ENCODE measurements at regions not wholly inside any gene's neighbourhood (a gene's known extent, or its start where the extent isn't known, plus 50 kb on each side); places are given as distances from the start of the nearest gene placed in this dataset.

- no peak for TF ChIP-seq CTCF (IDR thresholded peaks at IDR 0.05)
- no peak overlapping the region for H3K4me3 ChIP-seq
- H3K27ac ChIP-seq, result no peak overlapping the region
- DNase-seq (ENCODE audit: low spot score), result no peak
Observed at GRCh38 chr11:104570078-104570701, 328.1 kb downstream of the CASP12 start.

GRCh38 chr11:104565583-104565961, 332.7 kb downstream of the CASP12 start:
- Histone ChIP-seq H3K27ac (no peak overlapping the region), H3K4me3 (no peak overlapping the region)
- no peak for DNase-seq (ENCODE audit: low spot score)
- TF ChIP-seq CTCF (IDR thresholded peaks at IDR 0.05), result no peak

- Histone ChIP-seq H3K4me3 (no peak overlapping the region), H3K27ac (no peak overlapping the region)
- no peak for TF ChIP-seq CTCF (IDR thresholded peaks at IDR 0.05)
- no peak for DNase-seq (ENCODE audit: low spot score)
Observed at GRCh38 chr11:104564921-104565582, 333.2 kb downstream of the CASP12 start.

GRCh38 chr11:104556606-104557301, 341.5 kb downstream of the CASP12 start:
- DNase-seq (ENCODE audit: low spot score), result no peak
- no peak for TF ChIP-seq CTCF (IDR thresholded peaks at IDR 0.05)
- H3K27ac ChIP-seq, result no peak overlapping the region
- no peak overlapping the region for H3K4me3 ChIP-seq

- DNase-seq (ENCODE audit: low spot score), result no peak
- no peak overlapping the region for H3K27ac ChIP-seq
- TF ChIP-seq CTCF (IDR thresholded peaks at IDR 0.05), result no peak
- H3K4me3 ChIP-seq, result no peak overlapping the region
Observed at GRCh38 chr11:104549019-104549418, 349.2 kb downstream of the CASP12 start.

GRCh38 chr11:104547996-104548661, 350.1 kb downstream of the CASP12 start:
- TF ChIP-seq CTCF (IDR thresholded peaks at IDR 0.05), result no peak
- DNase-seq (ENCODE audit: low spot score), result no peak
- Histone ChIP-seq H3K4me3 (no peak overlapping the region), H3K27ac (no peak overlapping the region)

Measured in coronary artery (tissue), 2 donors.